Ascending aorta (tissue), 2 donors: ENCODE measurements at regions not wholly inside any gene's neighbourhood (a gene's known extent, or its start where the extent isn't known, plus 50 kb on each side); places are given as distances from the start of the nearest gene placed in this dataset.

Source experiments
- DNase-seq, 2 donors: peaks; one replicate each; pipeline ENCODE4 v3.0.0-alpha.2; 2019; ENCODE audit warnings: low spot score in 2 of 2
- H3K27ac ChIP-seq, 2 donors: fragments of 200-600 bp; sonication (generic); one replicate each; pipeline ENCODE4 v1.5.1; 2016 to 2017; ENCODE audit warnings: mild to moderate bottlenecking in 1 of 2
- H3K27me3 ChIP-seq: fragments of 200-600 bp; sonication (generic); one replicate; pipeline ENCODE4 v1.5.1; 2017
- H3K36me3 ChIP-seq, 2 donors: fragments of 200-600 bp; sonication (generic); one replicate each; pipeline ENCODE4 v1.5.1; 2016
- H3K4me1 ChIP-seq, 2 donors: fragments of 200-600 bp; sonication (generic); one replicate each; pipeline ENCODE4 v1.5.1; 2016 to 2017; ENCODE audit warnings: mild to moderate bottlenecking in 1 of 2
- H3K4me3 ChIP-seq, 2 donors: fragments of 200-600 bp; sonication (generic); one replicate each; pipeline ENCODE4 v1.5.1; 2016 to 2017; ENCODE audit warnings: mild to moderate bottlenecking in 1 of 2
- H3K9me3 ChIP-seq, 2 donors: fragments of 200-600 bp; sonication (generic); one replicate each; pipeline ENCODE4 v1.5.1; 2016
- CTCF ChIP-seq, 3 experiments: fragments of 200-600 bp in 2 of 3; fragments of 450-650 bp in 1 of 3; sonication (generic) in 2 of 3; IDR thresholded peaks; one replicate each; pipeline ENCODE4 v1.5.1; 2016 to 2019; ENCODE audit warnings: antibody characterized with exemption in 3 of 3, mild to moderate bottlenecking in 1 of 3, moderate library complexity in 1 of 3
- intact Hi-C: fragments of 100-400 bp; cut with DNase I; formaldehyde crosslinking; loops from one replicate; pipeline ENCODE4 v1.15.1; 2023

GRCh38 chr14:34104489-34105397 lies 153.9 kb upstream of the EGLN3 start:
- Histone ChIP-seq H3K4me1 (no peaks in the 10 kb centered on the region), H3K9me3 (no peaks in the 10 kb centered on the region), H3K27me3 (no peaks in the 10 kb centered on the region), H3K4me3 (no peak overlapping the region), H3K27ac (no peak overlapping the region), H3K36me3 (no peaks in the 10 kb centered on the region)
- TF ChIP-seq CTCF (IDR thresholded peaks at IDR 0.05): no peak
- intact Hi-C loops: no loop called here
- DNase-seq: no peak

DNA sequence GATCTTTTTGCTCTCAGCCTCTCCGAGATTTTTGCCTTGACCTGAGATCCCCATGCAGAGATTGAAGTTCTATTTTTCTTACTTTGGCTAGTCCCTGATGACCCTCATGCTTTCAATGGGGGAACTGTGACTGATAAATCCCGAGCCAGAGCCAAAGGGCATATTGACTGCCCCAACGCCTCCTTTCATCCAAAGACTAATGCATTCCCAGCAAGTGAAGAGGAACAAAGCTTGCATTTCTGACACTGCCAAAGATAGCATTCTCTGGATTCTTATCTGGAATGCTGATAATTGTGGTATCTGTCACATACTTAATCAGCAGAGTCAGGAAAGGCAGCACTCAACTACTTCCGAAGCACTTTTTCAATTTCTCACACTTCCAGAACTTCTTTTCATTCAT lies 152.3 kb upstream of the EGLN3 start:
- no peak for TF ChIP-seq CTCF (IDR thresholded peaks at IDR 0.05)
- DNase-seq: no peak
- intact Hi-C loops: no loop called here

DNA sequence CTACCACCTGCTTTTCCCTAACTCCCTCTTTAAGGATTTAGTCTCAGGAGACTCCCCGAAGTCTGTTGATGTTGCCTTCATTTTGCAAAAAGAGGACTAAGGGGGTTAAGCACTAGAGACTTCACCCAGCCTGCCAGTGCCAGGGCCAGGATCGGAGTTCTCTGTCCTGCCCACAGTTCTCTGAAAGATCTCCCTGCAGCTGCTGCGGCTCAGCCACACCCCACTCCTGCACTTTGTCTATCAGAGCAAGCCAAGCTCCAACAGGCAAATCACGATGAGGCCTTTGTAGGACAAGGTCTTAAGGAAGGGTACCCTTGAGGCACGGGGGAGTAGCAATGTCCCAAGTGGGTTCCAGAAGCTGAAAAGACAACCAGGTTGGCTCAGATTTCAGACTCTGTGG lies 148.8 kb upstream of the EGLN3 start:
- no peak for TF ChIP-seq CTCF (IDR thresholded peaks at IDR 0.05)
- no peaks in the 10 kb centered on the region for H3K36me3 ChIP-seq
- no peak overlapping the region for H3K4me3 ChIP-seq
- H3K27ac ChIP-seq: no peak overlapping the region
- no peaks in the 10 kb centered on the region for H3K27me3 ChIP-seq
- H3K4me1 ChIP-seq: no peaks in the 10 kb centered on the region
- H3K9me3 ChIP-seq: no peaks in the 10 kb centered on the region
- intact Hi-C loops: loop anchor here (2.0 kb wide), 2 partner anchors 39 to 127 kb away; no protein-coding TSS in a partner anchor
- no peak for DNase-seq

More for the DNA sequence above, 152.3 kb upstream of the EGLN3 start:
- no peaks in the 10 kb centered on the region for H3K4me1 ChIP-seq
- no peak overlapping the region for H3K27ac ChIP-seq
- H3K36me3 ChIP-seq: no peaks in the 10 kb centered on the region
- H3K9me3 ChIP-seq: no peaks in the 10 kb centered on the region
- no peak overlapping the region for H3K4me3 ChIP-seq
- H3K27me3 ChIP-seq: no peaks in the 10 kb centered on the region

GRCh38 chr14:34098985-34099349 lies 148.1 kb upstream of the EGLN3 start:
- no peak for DNase-seq
- intact Hi-C loops: loop anchor here (1.0 to 2.0 kb wide), 3 partner anchors 38 to 260 kb away; no protein-coding TSS in a partner anchor
- H3K9me3 ChIP-seq: no peaks in the 10 kb centered on the region

More at GRCh38 chr14:34098985-34099349, 148.1 kb upstream of the EGLN3 start:
- H3K4me1 ChIP-seq: no peaks in the 10 kb centered on the region
- H3K36me3 ChIP-seq: no peaks in the 10 kb centered on the region
- H3K4me3 ChIP-seq: no peak overlapping the region
- no peak for TF ChIP-seq CTCF (IDR thresholded peaks at IDR 0.05)
- H3K27me3 ChIP-seq: no peaks in the 10 kb centered on the region
- H3K27ac ChIP-seq: no peak overlapping the region
